ENCODE measurements at regions not wholly inside any gene's neighbourhood (a gene's known extent, or its start where the extent isn't known, plus 50 kb on each side); places are given as distances from the start of the nearest gene placed in this dataset.

GRCh38 chr16:35908152-35908551 lies 2448.7 kb downstream of the TP53TG3F start:
- Mint-ChIP-seq H3K9me3 (ENCODE audit: low read depth) (peaks cover 74% of the 10 kb centered on the region), H3K36me3 (ENCODE audit: low read depth) (peaks cover 2% of the 10 kb centered on the region)

GRCh38 chr16:35908942-35909341 lies 2449.5 kb downstream of the TP53TG3F start:
- no peaks in the 10 kb centered on the region for H3K4me1 Mint-ChIP-seq (ENCODE audit: low read depth)
- H3K36me3 Mint-ChIP-seq (ENCODE audit: low read depth): peaks cover 2% of the 10 kb centered on the region
- H3K27ac Mint-ChIP-seq (ENCODE audit: unreplicated experiment): no peak overlapping the region
- H3K27me3 Mint-ChIP-seq (ENCODE audit: low read depth): no peaks in the 10 kb centered on the region
- H3K4me3 Mint-ChIP-seq (ENCODE audit: unreplicated experiment): no peak overlapping the region
- TF ChIP-seq CTCF (IDR thresholded peaks at IDR 0.05): no peak
- H3K9me3 Mint-ChIP-seq (ENCODE audit: low read depth): peaks cover 79% of the 10 kb centered on the region
- DNase-seq (ENCODE audit: low spot score): no peak

More at GRCh38 chr16:35908152-35908551, 2448.7 kb downstream of the TP53TG3F start:
- Mint-ChIP-seq H3K4me3 (ENCODE audit: unreplicated experiment) (no peak overlapping the region), H3K27ac (ENCODE audit: unreplicated experiment) (no peak overlapping the region), H3K27me3 (ENCODE audit: low read depth) (no peaks in the 10 kb centered on the region), H3K4me1 (ENCODE audit: low read depth) (no peaks in the 10 kb centered on the region)
- no peak for DNase-seq (ENCODE audit: low spot score)
- no peak for TF ChIP-seq CTCF (IDR thresholded peaks at IDR 0.05)

- no peak for TF ChIP-seq CTCF (IDR thresholded peaks at IDR 0.05)
- H3K27me3 Mint-ChIP-seq (ENCODE audit: low read depth): no peaks in the 10 kb centered on the region
- no peak overlapping the region for H3K4me3 Mint-ChIP-seq (ENCODE audit: unreplicated experiment)
- H3K36me3 Mint-ChIP-seq (ENCODE audit: low read depth): peaks cover 2% of the 10 kb centered on the region
- DNase-seq (ENCODE audit: low spot score): no peak
- H3K9me3 Mint-ChIP-seq (ENCODE audit: low read depth): peaks cover 74% of the 10 kb centered on the region
- no peak overlapping the region for H3K27ac Mint-ChIP-seq (ENCODE audit: unreplicated experiment)
- H3K4me1 Mint-ChIP-seq (ENCODE audit: low read depth): no peaks in the 10 kb centered on the region
These were observed 2450.0 kb downstream of the TP53TG3F start for GRCh38 chr16:35909351-35909954.

GRCh38 chr16:35910409-35910808 lies 2451.0 kb downstream of the TP53TG3F start:
- Mint-ChIP-seq H3K27ac (ENCODE audit: unreplicated experiment) (no peak overlapping the region), H3K4me3 (ENCODE audit: unreplicated experiment) (no peak overlapping the region), H3K36me3 (ENCODE audit: low read depth) (peaks cover 2% of the 10 kb centered on the region), H3K27me3 (ENCODE audit: low read depth) (no peaks in the 10 kb centered on the region), H3K4me1 (ENCODE audit: low read depth) (no peaks in the 10 kb centered on the region), H3K9me3 (ENCODE audit: low read depth) (peaks cover 71% of the 10 kb centered on the region)
- no peak for DNase-seq (ENCODE audit: low spot score)
- TF ChIP-seq CTCF (IDR thresholded peaks at IDR 0.05): no peak

GRCh38 chr16:35911899-35912298 lies 2452.5 kb downstream of the TP53TG3F start:
- TF ChIP-seq CTCF (IDR thresholded peaks at IDR 0.05): no peak
- peaks cover 61% of the 10 kb centered on the region for H3K9me3 Mint-ChIP-seq (ENCODE audit: low read depth)
- H3K4me3 Mint-ChIP-seq (ENCODE audit: unreplicated experiment): no peak overlapping the region

More at GRCh38 chr16:35911899-35912298, 2452.5 kb downstream of the TP53TG3F start:
- no peak overlapping the region for H3K27ac Mint-ChIP-seq (ENCODE audit: unreplicated experiment)
- no peaks in the 10 kb centered on the region for H3K4me1 Mint-ChIP-seq (ENCODE audit: low read depth)
- no peaks in the 10 kb centered on the region for H3K27me3 Mint-ChIP-seq (ENCODE audit: low read depth)
- no peak for DNase-seq (ENCODE audit: low spot score)
- H3K36me3 Mint-ChIP-seq (ENCODE audit: low read depth): peaks cover 2% of the 10 kb centered on the region

All from chondrocyte (in vitro differentiated cells).